GM13976 (cell line): ENCODE measurements at regions not wholly inside any gene's neighbourhood (a gene's known extent, or its start where the extent isn't known, plus 50 kb on each side); places are given as distances from the start of the nearest gene placed in this dataset.
"Not testable (repeated sequence)": the region's sequence is repeated elsewhere in the genome, so short reads cannot be mapped to it uniquely, and the experiment has no call there.

Source experiments
- DNase-seq: peaks from one replicate; pipeline ENCODE4 v3.0.0; 2012; ENCODE audit warnings: low spot score
- CTCF ChIP-seq: IDR thresholded peaks from 2 replicates; pipeline ENCODE4 v1.5.1; 2012; ENCODE audit warnings: borderline replicate concordance, mild to moderate bottlenecking; ENCODE audit not compliant: insufficient read depth; ENCODE audit errors: extremely low read depth, missing control alignments, control extremely low read depth
- in situ Hi-C: fragments of 300-500 bp; cut with MboI; formaldehyde crosslinking; loops from one replicate; pipeline ENCODE4 v1.12.0; 2022; ENCODE audit warnings: low sequenced_read_pairs, mixed read lengths, inconsistent platforms; ENCODE audit not compliant: unreplicated experiment

DNA sequence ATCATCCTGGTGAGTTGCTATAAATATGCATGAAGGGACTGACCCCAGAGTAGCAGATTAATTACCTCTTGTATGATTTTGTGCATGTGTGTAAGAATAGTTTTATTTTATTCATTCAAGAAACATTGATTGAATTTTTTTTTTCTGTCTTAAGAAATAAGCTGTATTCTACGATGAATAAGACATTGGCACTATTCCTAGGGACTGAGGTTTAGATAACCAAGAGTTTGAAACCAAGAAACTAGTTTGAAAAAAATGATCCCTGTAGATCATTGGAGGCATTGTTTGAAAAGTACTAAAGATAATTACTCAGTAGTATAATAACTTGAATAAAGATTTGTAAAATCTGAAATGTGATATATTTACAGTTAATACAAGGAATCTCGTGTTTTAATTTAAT lies 1086.9 kb downstream of the PCDH7 start:
- in situ Hi-C loops, result no loop called here
- DNase-seq, result no peak
- TF ChIP-seq CTCF, result no peak

GRCh38 chr4:31844350-31844749 lies 1124.2 kb downstream of the PCDH7 start:
- TF ChIP-seq CTCF, result no peak
- DNase-seq, result no peak
- in situ Hi-C loops, result no loop called here

- no peak for DNase-seq
- in situ Hi-C loops, result no loop called here
- no peak for TF ChIP-seq CTCF
Observed at GRCh38 chr4:31851946-31852345, 1131.8 kb downstream of the PCDH7 start.

DNA sequence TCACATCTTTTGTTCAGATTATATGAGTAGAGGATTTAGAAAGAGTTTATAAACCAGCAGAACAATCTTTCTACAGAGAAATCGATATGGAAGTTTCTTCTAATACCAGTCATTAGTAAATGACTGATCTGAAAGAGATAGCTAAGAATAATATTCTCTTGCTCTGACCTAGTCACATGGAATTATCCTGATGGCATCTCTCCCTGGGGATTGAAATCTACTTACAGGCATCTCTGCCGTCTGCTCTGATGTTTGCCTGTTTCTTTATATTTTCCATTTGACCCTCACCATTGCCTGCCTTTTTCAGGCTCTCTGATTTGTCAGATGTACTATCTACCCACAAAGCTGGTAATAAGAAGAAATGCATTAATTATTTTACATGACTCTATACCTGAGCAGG lies 1157.3 kb downstream of the PCDH7 start:
- TF ChIP-seq CTCF, result no peak
- no peak for DNase-seq
- in situ Hi-C loops, result no loop called here

DNA sequence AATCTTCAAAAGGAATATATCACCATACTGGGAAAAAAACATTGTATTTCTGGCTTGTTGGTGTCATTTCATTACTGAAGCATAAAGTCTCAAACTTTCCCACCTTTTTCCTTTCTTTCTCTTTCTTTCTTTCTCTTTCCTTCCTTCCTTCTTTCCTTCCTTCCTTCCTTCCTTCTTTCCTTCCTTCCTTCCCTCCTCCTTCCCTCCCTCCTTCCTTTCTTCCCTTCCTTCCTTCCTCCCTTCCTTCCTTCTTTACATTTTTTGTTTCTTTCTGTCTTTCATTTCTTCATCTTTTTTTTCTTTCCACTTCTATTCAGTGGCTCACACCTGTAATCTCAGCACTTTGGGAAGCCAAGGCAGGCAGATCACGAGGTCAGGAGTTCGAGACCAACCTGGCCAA lies 1160.7 kb downstream of the PCDH7 start:
- DNase-seq, in situ Hi-C loops: not testable (repeated sequence)

DNA sequence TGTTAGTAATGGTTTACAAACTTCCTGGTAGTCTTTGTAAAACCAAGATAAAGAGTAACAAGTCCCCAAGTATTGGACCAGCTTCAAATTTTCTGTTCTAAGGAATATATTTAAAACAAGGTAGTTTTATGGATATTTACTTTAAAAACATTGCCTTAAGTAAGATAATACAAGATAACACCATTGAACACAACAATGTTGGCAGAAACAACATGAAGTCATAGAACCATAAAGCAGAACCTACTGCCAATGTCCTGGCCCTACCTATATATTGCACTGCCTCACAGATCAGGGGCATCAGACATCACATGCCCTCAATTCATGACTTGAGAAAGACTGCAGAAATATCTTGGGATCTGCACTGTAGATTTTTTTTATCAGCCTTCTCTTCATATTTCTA lies 1176.2 kb downstream of the PCDH7 start:
- in situ Hi-C loops, result no loop called here
- TF ChIP-seq CTCF, result no peak

GRCh38 chr4:31905363-31905762 lies 1185.2 kb downstream of the PCDH7 start:
- TF ChIP-seq CTCF, result no peak
- no peak for DNase-seq
- in situ Hi-C loops, result no loop called here

More for the DNA sequence above, 1176.2 kb downstream of the PCDH7 start:
- no peak for DNase-seq
